ENCODE measurements at regions not wholly inside any gene's neighbourhood (a gene's known extent, or its start where the extent isn't known, plus 50 kb on each side); places are given as distances from the start of the nearest gene placed in this dataset.

DNA sequence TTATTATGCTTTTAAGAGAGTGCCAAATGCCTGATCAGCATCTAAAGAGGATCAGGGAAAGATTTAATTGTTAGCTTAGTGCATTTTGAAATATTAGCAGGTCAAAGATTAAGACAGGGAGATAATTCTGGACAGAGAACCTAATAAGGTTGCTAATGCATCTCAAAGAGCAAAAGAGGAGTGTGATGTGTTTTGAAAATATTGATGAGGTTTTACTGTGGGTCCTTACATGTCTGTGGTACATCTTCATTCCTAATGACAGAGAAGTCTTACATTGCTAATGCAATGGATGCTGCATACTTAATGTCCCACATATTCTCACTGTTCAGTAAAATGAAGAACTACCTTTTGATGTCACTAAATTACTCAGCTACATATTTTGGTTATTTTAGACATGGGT is 154.1 kb downstream of the TAF11L14 start:
- TF ChIP-seq ZFX (IDR thresholded peaks at IDR 0.05; ENCODE audit: borderline replicate concordance) (no peak), CTCF (IDR thresholded peaks at IDR 0.05) (no peak)
- no peak overlapping the region for H3K27ac ChIP-seq

DNA sequence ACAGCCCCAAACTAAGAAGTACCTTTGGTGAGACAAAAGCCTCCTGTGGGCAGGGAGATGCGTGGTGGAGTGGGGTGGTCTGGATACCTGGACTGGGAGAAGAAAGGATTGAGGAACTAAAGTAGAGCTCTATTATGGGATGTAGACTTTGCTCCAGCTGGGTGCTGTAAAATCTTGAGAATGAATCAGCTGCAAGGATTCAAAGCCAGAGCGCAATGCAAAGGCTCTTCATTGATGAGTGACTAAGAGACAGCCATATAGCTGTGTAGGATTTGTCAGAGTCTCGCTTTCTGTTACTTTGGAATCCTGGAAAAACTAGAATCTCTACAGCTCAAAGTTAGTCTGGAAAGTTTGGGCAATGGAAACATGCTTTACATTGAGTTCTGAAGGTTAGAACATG is 159.9 kb downstream of the TAF11L14 start:
- no peak overlapping the region for H3K27ac ChIP-seq
- TF ChIP-seq ZFX (IDR thresholded peaks at IDR 0.05; ENCODE audit: borderline replicate concordance) (no peak), CTCF (IDR thresholded peaks at IDR 0.05) (no peak)

DNA sequence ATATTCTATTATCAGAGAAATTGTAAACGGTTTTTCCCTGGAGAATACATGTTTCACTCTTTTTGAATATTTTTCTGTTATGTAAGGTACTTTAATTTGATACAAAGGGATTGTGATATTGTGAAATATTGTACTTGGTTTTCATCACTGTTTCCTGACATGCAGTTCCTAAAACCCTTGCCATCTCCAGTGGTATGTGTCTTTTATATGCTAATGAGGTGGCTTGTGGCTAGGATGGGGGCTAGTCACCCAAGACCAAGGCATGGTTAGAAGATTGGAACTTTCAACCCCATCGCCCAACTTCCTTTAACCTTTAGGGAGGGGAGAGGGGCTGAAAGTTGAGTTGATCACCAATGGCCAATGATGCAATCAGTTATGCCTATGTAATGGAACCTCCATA is 160.6 kb downstream of the TAF11L14 start:
- no peak overlapping the region for H3K27ac ChIP-seq
- TF ChIP-seq CTCF (IDR thresholded peaks at IDR 0.05): no peak
- no peak for TF ChIP-seq ZFX (IDR thresholded peaks at IDR 0.05; ENCODE audit: borderline replicate concordance)

DNA sequence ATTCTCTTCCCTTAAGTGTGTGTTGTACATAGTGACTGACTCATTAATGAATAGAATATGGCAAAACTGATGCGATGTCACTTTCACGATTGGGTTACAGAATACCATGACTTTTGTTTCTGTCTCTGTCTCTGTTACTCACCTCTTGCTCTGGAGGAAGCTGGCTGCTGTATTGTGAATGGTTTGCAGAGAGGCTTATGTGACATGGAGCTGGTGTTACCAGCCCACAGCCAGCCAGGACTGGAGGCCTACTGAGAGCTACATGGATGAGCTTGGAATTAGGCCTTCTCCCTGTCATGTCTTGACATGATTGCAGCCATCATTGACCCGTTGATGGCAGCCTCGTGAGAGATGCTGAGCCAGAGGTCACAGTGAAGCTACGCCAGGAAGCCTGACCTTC is 161.9 kb downstream of the TAF11L14 start:
- TF ChIP-seq CTCF (IDR thresholded peaks at IDR 0.05): no peak
- TF ChIP-seq ZFX (IDR thresholded peaks at IDR 0.05; ENCODE audit: borderline replicate concordance): no peak
- no peak overlapping the region for H3K27ac ChIP-seq

DNA sequence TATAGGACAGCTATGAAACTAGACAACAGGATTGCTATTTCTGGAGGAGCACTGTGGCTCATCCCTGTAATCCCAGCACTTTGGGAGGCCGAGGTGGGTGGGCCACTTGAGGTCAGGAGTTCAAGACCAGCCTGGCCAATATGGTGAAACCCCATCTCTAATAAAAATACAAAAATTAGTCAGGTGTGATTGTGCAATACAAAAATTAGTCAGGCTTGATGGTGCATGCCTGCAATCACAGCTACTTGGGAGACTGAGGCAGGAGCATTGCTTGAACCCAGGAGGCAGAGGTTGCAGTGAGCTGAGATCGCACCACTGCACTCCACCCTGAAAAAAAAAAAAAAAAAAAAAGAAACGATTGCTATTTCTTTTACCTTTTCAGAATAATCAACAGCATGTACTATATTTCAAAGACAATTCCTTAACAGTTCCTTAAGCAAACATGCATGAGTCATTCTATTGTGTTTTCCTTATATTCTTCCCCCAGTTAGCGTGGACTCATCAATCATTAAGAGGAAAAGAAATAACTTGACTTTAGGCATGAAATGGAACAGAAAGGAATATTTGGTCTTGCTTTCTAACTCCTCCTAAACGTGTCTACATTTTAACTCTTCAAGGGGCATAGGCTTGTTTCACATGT is 162.6 kb downstream of the TAF11L14 start:
- TF ChIP-seq CTCF (IDR thresholded peaks at IDR 0.05): no peak
- no peak for TF ChIP-seq ZFX (IDR thresholded peaks at IDR 0.05; ENCODE audit: borderline replicate concordance)
- H3K27ac ChIP-seq: no peak overlapping the region

DNA sequence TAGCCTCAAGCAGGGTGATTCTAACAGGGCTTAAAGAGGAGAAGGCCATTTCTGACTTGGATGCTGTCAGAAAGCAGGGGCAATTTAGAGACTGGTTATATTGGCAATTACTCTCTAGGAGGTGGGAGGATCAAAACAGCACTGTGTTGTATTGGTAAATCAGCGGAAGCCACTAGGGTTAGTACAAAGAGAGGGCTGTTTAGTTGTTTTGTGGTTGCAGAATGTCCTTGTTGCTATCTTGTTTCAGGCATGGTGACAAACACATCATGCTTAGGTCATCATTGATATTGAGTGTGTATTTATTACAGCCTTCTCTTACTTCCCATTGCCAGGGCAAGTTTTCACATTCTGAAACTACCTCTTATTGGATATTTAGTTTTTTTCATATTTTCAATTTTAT is 165.3 kb downstream of the TAF11L14 start:
- H3K27ac ChIP-seq: no peak overlapping the region
- TF ChIP-seq CTCF (IDR thresholded peaks at IDR 0.05) (no peak), ZFX (IDR thresholded peaks at IDR 0.05; ENCODE audit: borderline replicate concordance) (no peak)

GRCh38 chr5:17801595-17801994 is 167.3 kb downstream of the TAF11L14 start:
- no peak overlapping the region for H3K27ac ChIP-seq
- TF ChIP-seq ZFX (IDR thresholded peaks at IDR 0.05; ENCODE audit: borderline replicate concordance) (no peak), CTCF (IDR thresholded peaks at IDR 0.05) (no peak)

Data from 22Rv1 (cell line).